Mesothelial cell of epicardium (in vitro differentiated cells): ENCODE measurements at regions not wholly inside any gene's neighbourhood (a gene's known extent, or its start where the extent isn't known, plus 50 kb on each side); places are given as distances from the start of the nearest gene placed in this dataset.

Source experiments
- DNase-seq, 2 experiments: peaks; one replicate each; pipeline ENCODE4 v3.0.0; 2021; ENCODE audit warnings: low spot score in 2 of 2; ENCODE audit not compliant: unreplicated experiment in 2 of 2
- H3K27ac Mint-ChIP-seq: 2 replicates; pipeline ENCODE4 v1.8.0; 2021; ENCODE audit warnings: mixed read lengths
- H3K27me3 Mint-ChIP-seq: 2 replicates; pipeline ENCODE4 v1.8.0; 2021; ENCODE audit warnings: low read depth, mixed read lengths
- H3K36me3 Mint-ChIP-seq: 2 replicates; pipeline ENCODE4 v1.8.0; 2021; ENCODE audit warnings: mixed read lengths
- H3K4me1 Mint-ChIP-seq: 2 replicates; pipeline ENCODE4 v1.8.0; 2021; ENCODE audit warnings: mixed read lengths
- H3K4me3 Mint-ChIP-seq: 2 replicates; pipeline ENCODE4 v1.8.0; 2021; ENCODE audit warnings: mild to moderate bottlenecking, moderate library complexity, mixed read lengths
- H3K9me3 Mint-ChIP-seq: 2 replicates; pipeline ENCODE4 v1.8.0; 2021; ENCODE audit warnings: mixed read lengths
- TF ChIP-seq, protein P1 (sequence below): fragments of 200-600 bp; sonication (generic); IDR thresholded peaks from one replicate; pipeline ENCODE4 v1.5.0; 2021; ENCODE audit warnings: antibody characterized with exemption; ENCODE audit not compliant: unreplicated experiment

DNA sequence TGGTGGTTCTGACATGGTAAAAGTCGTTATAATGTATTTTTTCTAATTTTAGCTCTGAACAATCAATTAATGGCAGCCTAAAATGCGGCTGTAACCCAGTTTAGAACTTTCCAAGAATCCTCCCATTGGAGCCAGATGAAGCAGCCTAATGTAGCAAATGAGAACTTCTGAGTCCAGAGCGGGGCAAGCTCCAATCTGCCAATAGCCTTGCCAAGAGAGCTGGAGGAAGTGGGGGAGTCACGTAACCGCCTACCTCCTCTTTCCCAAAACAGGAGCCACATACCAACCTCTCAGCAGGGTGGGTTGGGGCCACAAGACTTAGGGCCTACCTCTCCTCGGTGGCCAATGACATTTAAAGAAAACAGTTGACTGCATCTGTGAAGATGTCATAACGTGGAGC lies 230.6 kb downstream of the SOD2 start:
- Mint-ChIP-seq H3K9me3 (no peaks in the 10 kb centered on the region), H3K4me1 (peaks cover 6% of the 10 kb centered on the region), H3K36me3 (no peaks in the 10 kb centered on the region), H3K4me3 (no peak overlapping the region), H3K27me3 (peaks cover 12% of the 10 kb centered on the region), H3K27ac (no peak overlapping the region)
- no peak for DNase-seq
- TF ChIP-seq, protein P1, sequence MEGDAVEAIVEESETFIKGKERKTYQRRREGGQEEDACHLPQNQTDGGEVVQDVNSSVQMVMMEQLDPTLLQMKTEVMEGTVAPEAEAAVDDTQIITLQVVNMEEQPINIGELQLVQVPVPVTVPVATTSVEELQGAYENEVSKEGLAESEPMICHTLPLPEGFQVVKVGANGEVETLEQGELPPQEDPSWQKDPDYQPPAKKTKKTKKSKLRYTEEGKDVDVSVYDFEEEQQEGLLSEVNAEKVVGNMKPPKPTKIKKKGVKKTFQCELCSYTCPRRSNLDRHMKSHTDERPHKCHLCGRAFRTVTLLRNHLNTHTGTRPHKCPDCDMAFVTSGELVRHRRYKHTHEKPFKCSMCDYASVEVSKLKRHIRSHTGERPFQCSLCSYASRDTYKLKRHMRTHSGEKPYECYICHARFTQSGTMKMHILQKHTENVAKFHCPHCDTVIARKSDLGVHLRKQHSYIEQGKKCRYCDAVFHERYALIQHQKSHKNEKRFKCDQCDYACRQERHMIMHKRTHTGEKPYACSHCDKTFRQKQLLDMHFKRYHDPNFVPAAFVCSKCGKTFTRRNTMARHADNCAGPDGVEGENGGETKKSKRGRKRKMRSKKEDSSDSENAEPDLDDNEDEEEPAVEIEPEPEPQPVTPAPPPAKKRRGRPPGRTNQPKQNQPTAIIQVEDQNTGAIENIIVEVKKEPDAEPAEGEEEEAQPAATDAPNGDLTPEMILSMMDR = no peak

DNA sequence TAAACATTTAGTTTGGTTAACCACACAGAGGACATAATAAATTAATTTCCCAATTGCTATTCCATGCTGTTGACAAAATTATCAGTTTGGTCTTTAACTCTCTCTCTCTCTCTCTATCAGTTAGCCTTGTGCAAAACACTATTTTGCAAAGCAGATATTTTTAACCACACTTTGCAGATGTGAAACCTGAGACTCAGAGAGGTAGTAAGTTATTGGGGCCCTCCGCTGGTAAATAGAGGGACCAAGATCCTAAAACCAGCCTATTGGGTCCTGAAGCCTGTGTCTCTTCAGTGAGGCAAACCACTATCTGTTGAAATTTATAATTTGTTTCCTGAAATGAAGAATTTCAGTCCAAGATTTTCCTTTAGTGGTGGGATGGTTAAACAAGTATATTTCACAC lies 231.0 kb downstream of the SOD2 start:
- Mint-ChIP-seq H3K9me3 (no peaks in the 10 kb centered on the region), H3K4me3 (no peak overlapping the region), H3K36me3 (no peaks in the 10 kb centered on the region), H3K4me1 (peaks cover 6% of the 10 kb centered on the region), H3K27ac (no peak overlapping the region), H3K27me3 (peaks cover 8% of the 10 kb centered on the region)
- no peak for DNase-seq
- TF ChIP-seq, protein P1 = no peak

DNA sequence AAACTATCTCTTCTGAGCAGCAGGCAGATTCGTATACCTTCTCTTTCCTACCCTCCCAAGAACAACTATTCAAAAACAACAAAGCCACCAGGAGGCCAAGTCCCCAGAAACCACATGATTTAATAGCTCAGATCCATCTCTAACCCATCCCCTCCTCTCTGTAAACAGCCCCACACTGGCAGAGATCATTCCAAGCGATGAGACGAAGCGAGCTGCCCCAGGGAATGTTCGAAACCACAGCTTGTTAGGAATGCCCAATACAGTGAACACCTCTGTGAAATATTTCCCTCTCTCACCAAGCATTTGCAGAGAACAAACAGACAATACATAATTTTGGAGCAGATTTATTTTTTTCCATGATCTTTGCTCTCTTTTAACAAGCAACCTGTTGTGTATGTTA lies 231.8 kb downstream of the SOD2 start:
- H3K27me3 Mint-ChIP-seq = peaks cover 7% of the 10 kb centered on the region
- H3K4me3 Mint-ChIP-seq = no peak overlapping the region

DNA sequence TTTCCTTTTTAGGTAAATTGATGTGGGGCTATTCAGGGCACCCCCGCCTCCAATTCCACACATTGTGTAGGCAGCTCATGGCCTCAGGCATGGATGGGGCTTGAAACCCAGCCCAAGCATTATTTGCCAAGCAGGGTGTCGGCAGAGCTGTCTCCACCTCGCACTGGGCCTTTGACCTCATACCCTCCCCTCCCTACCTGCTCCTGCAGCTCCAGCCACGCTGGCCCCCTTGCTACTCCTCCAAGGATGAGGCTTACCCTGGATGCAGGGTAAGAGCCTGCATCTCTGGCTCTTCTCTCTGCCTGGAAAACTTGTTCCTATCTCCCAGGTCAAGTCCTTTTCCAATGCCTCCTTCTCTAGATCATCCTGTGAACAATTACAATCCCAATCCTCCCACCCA lies 232.6 kb downstream of the SOD2 start:
- Mint-ChIP-seq H3K4me3 (no peak overlapping the region), H3K27me3 (peaks cover 4% of the 10 kb centered on the region), H3K9me3 (no peaks in the 10 kb centered on the region), H3K4me1 (peaks cover 6% of the 10 kb centered on the region), H3K36me3 (no peaks in the 10 kb centered on the region), H3K27ac (no peak overlapping the region)
- TF ChIP-seq, protein P1 = no peak
- no peak for DNase-seq

More for the DNA sequence above, 231.8 kb downstream of the SOD2 start:
- no peak for DNase-seq
- TF ChIP-seq, protein P1 = no peak
- Mint-ChIP-seq H3K9me3 (no peaks in the 10 kb centered on the region), H3K4me1 (peaks cover 6% of the 10 kb centered on the region), H3K27ac (no peak overlapping the region), H3K36me3 (no peaks in the 10 kb centered on the region)

DNA sequence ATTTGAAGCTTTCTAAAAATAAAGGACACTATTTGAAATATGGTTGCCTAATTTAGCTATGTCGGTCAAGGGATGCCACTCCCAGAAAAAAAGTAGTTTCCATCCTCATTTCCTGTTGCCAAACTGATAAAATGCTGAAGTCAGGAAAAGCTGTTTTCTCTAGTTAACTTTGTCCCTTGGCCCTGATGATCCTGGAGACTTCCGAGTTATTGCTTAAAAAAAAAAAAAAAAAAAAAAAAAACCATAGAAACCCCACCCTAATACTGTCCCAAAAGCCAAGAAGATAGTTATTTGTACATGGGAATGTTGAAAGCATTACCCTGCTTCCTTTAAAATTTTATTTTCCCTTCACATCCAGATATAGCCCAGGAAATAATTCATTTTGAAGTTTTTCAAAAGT lies 236.7 kb downstream of the SOD2 start:
- no peak overlapping the region for H3K4me3 Mint-ChIP-seq
- H3K9me3 Mint-ChIP-seq = no peaks in the 10 kb centered on the region
- TF ChIP-seq, protein P1 = no peak
- H3K36me3 Mint-ChIP-seq = no peaks in the 10 kb centered on the region
- H3K27ac Mint-ChIP-seq = no peak overlapping the region
- DNase-seq = no peak
- peaks cover 4% of the 10 kb centered on the region for H3K4me1 Mint-ChIP-seq
- H3K27me3 Mint-ChIP-seq = peaks cover 2% of the 10 kb centered on the region

DNA sequence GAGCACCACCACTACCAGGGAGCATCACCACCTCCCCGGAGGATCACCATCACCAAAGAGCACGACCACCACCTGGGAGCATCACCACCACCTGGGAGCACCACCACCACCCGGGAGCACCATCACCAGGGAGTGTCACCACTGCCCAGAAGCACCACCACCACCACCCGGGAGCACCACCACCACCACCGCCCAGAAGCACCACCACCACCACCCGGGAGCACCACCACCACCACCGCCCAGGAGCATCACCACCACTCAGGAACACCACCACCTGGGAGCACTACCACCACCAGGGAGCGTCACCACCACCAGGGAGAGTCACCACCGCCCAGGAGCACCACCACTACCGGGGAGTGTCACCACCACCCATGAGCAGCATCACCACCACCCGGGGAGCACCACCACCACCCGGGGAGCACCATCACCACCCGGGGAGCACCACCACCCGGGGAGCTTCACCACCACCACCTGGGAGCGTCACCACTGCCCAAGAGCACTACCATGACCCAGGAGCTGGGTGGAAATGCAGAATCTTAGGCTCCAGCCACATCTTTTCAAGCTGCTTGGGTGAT lies 237.3 kb downstream of the SOD2 start:
- H3K4me3 Mint-ChIP-seq = no peak overlapping the region
- TF ChIP-seq, protein P1 = no peak
- no peaks in the 10 kb centered on the region for H3K4me1 Mint-ChIP-seq
- no peak overlapping the region for H3K27ac Mint-ChIP-seq
- H3K27me3 Mint-ChIP-seq = peaks cover 2% of the 10 kb centered on the region
- H3K36me3 Mint-ChIP-seq = no peaks in the 10 kb centered on the region
- DNase-seq = no peak
- H3K9me3 Mint-ChIP-seq = no peaks in the 10 kb centered on the region
